HCT116 (cell line): ENCODE measurements at regions not wholly inside any gene's neighbourhood (a gene's known extent, or its start where the extent isn't known, plus 50 kb on each side); places are given as distances from the start of the nearest gene placed in this dataset.
"Not testable (repeated sequence)": the region's sequence is repeated elsewhere in the genome, so short reads cannot be mapped to it uniquely, and the experiment has no call there.

Source experiments
- ATAC-seq: fragments of 200-7000 bp; cut with Tn5 transposase; 2 replicates; pipeline ENCODE4 v1.9.1; 2020; ENCODE audit warnings: mild to moderate bottlenecking, moderate library complexity
- BruUV-seq: library from RNA; stranded (reverse); fragments of 400-500 nt; replicated peaks from 2 replicates; lab custom pipeline; 2021; lab: Mats Ljungman, UMichigan
- CTCF ChIA-PET: fragments of 300-600 bp; sonication (Branson Sonifier 250); formaldehyde crosslinking; loops from one replicate; lab custom pipeline; 2021; ENCODE audit warnings: antibody characterized with exemption; lab: Charles Lee
- POLR2A ChIA-PET: fragments of 300-600, 350-600 bp; sonication (Branson Sonifier 250); formaldehyde crosslinking; loops from one replicate; lab custom pipeline; 2021; ENCODE audit warnings: antibody characterized with exemption; lab: Charles Lee
- RAD21 ChIA-PET, 2 experiments: fragments of 300-600 bp; sonication (Branson Sonifier 250); formaldehyde crosslinking; loops; one replicate each; lab custom pipeline; 2023; ENCODE audit warnings: low total read pairs in 2 of 2; ENCODE audit not compliant: uncharacterized antibody in 2 of 2, unreplicated experiment in 2 of 2, low non-redundant PET in 1 of 2; lab: Charles Lee
- DNase-seq: peaks from one replicate; pipeline ENCODE4 v3.0.0-alpha.2; 2010; ENCODE audit warnings: low read depth, low spot score
- H2AFZ ChIP-seq: fragments of 200-600 bp; shearing (Covaris generic), sonication (generic); 2 replicates; pipeline ENCODE4 v1.6.1; 2017; ENCODE audit warnings: low read depth, mixed run types, mixed read lengths, antibody characterized with exemption, low read length; ENCODE audit not compliant: poor library complexity, severe bottlenecking
- H3K27ac ChIP-seq: 2 replicates; pipeline ENCODE4 v1.5.1; 2012; ENCODE audit warnings: low read depth, low read length
- H3K27me3 ChIP-seq: fragments of 200-600 bp; sonication (generic); 2 replicates; pipeline ENCODE4 v1.6.1; 2016; ENCODE audit warnings: mixed run types, low read length, mixed read lengths; ENCODE audit not compliant: insufficient read depth
- H3K36me3 ChIP-seq, 2 experiments: fragments of 200-500 bp in 1 of 2; fragments of 200-600 bp in 1 of 2; sonication (Bioruptor generic) in 1 of 2; sonication (generic) in 1 of 2; 2 replicates each; pipeline versions ENCODE4 v1.5.1 to v1.6.1; 2014 to 2016; ENCODE audit warnings: low read length in 2 of 2, inconsistent platforms in 1 of 2, mixed read lengths in 1 of 2, mixed run types in 1 of 2; ENCODE audit not compliant: insufficient read depth in 2 of 2, control insufficient read depth in 1 of 2
- H3K4me1 ChIP-seq, 2 experiments: fragments of 200-600 bp in 1 of 2; sonication (generic) in 1 of 2; 2 replicates each; pipeline versions ENCODE4 v1.5.1 to v1.6.1; 2012 to 2017; ENCODE audit warnings: low read length in 2 of 2, inconsistent platforms in 1 of 2, mild to moderate bottlenecking in 1 of 2, mixed read lengths in 1 of 2, mixed run types in 1 of 2, moderate library complexity in 1 of 2; ENCODE audit not compliant: insufficient read depth in 2 of 2, control insufficient read depth in 1 of 2
- H3K4me2 ChIP-seq: fragments of 200-600 bp; sonication (generic); 2 replicates; pipeline ENCODE4 v1.6.1; 2017; ENCODE audit warnings: mixed run types, low read length, mixed read lengths
- H3K4me3 ChIP-seq, 2 experiments: fragments of 200-600 bp in 1 of 2; sonication (generic) in 1 of 2; replicated peaks in 1 of 2; 2 replicates each; pipeline ENCODE4 v1.5.1; 2011 to 2016; ENCODE audit warnings: low read length in 2 of 2, control low read depth in 1 of 2, low read depth in 1 of 2, mild to moderate bottlenecking in 1 of 2, mixed read lengths in 1 of 2, mixed run types in 1 of 2
- H3K79me2 ChIP-seq: fragments of 200-600 bp; sonication (generic); 2 replicates; pipeline ENCODE4 v1.6.1; 2017; ENCODE audit warnings: mild to moderate bottlenecking, mixed run types, low read length, moderate library complexity, mixed read lengths; ENCODE audit not compliant: insufficient read depth
- H3K9ac ChIP-seq: fragments of 200-600 bp; sonication (generic); 2 replicates; pipeline ENCODE4 v1.6.1; 2016; ENCODE audit warnings: low read length, mixed read lengths
- H3K9me2 ChIP-seq: fragments of 200-600 bp; sonication (generic), shearing (Covaris generic); 2 replicates; pipeline ENCODE4 v1.6.1; 2017; ENCODE audit warnings: mixed run types, mild to moderate bottlenecking, moderate library complexity; ENCODE audit not compliant: insufficient read depth
- H3K9me3 ChIP-seq, 2 experiments: fragments of 200-500 bp in 1 of 2; fragments of 200-600 bp in 1 of 2; sonication (Bioruptor generic) in 1 of 2; sonication (generic) in 1 of 2; 2 replicates each; pipeline ENCODE4 v1.6.1; 2014 to 2017; ENCODE audit warnings: low read length in 2 of 2, mixed read lengths in 2 of 2, inconsistent platforms in 1 of 2, low read depth in 1 of 2, mild to moderate bottlenecking in 1 of 2, mixed run types in 1 of 2, moderate library complexity in 1 of 2; ENCODE audit not compliant: control insufficient read depth in 1 of 2, insufficient read depth in 1 of 2
- H4K20me1 ChIP-seq: fragments of 200-600 bp; sonication (generic), shearing (Covaris generic); 2 replicates; pipeline ENCODE4 v1.6.1; 2017; ENCODE audit warnings: mixed run types, mild to moderate bottlenecking, moderate library complexity; ENCODE audit not compliant: insufficient read depth
- CBX3 ChIP-seq: IDR thresholded peaks from 2 replicates; pipeline ENCODE4 v1.6.1; 2012; ENCODE audit warnings: low read depth
- CEBPB ChIP-seq: IDR thresholded peaks from 2 replicates; pipeline ENCODE4 v1.6.1; 2012; ENCODE audit warnings: low read depth
- CTCF ChIP-seq, 3 experiments: fragments of 200-600 bp in 1 of 3; sonication (generic) in 1 of 3; IDR thresholded peaks in 2 of 3; conservative IDR thresholded peaks in 1 of 3; 2 replicates each; pipeline ENCODE4 v1.5.1; 2012 to 2017; ENCODE audit warnings: low read depth in 2 of 3, low read length in 2 of 3, antibody characterized with exemption in 1 of 3, borderline replicate concordance in 1 of 3, control low read depth in 1 of 3, mild to moderate bottlenecking in 1 of 3, mixed read lengths in 1 of 3, mixed run types in 1 of 3, moderate library complexity in 1 of 3; ENCODE audit not compliant: insufficient read depth in 1 of 3
- MAX ChIP-seq: IDR thresholded peaks from 2 replicates; pipeline ENCODE4 v1.6.1; 2012
- SIN3A ChIP-seq: IDR thresholded peaks from 2 replicates; pipeline ENCODE4 v1.6.1; 2012; ENCODE audit warnings: low read depth
- TCF7L2 ChIP-seq: IDR thresholded peaks from 2 replicates; pipeline ENCODE4 v1.7.0; 2011; ENCODE audit warnings: borderline replicate concordance, inconsistent platforms; ENCODE audit not compliant: insufficient read depth, insufficient read length; ENCODE audit errors: extremely low read depth
- ZFX ChIP-seq: fragments of 450-650 bp; IDR thresholded peaks from 2 replicates; pipeline ENCODE4 v1.6.1; 2017
- ZNF274 ChIP-seq: fragments of 200-500 bp; sonication (Bioruptor generic); IDR thresholded peaks from 2 replicates; pipeline ENCODE4 v1.6.1; 2014; ENCODE audit warnings: mild to moderate bottlenecking, low read depth, low read length, inconsistent platforms
- intact Hi-C: fragments of 100-400 bp; cut with micrococcal nuclease; formaldehyde crosslinking; loops from 2 replicates; pipeline ENCODE4 v1.10.0; 2022

GRCh38 chr6:109912952-109913351, 65.2 kb upstream of the GPR6 start:
- Histone ChIP-seq H3K27me3 (no peaks in the 10 kb centered on the region), H3K4me2 (no peak overlapping the region), H3K36me3 (no peaks in the 10 kb centered on the region), H3K27ac (no peak overlapping the region), H3K4me3 (no peak overlapping the region), H3K79me2 (no peaks in the 10 kb centered on the region), H4K20me1 (no peaks in the 10 kb centered on the region), H3K9me2 (no peaks in the 10 kb centered on the region), H2AFZ (no peak overlapping the region), H3K4me1 (peaks cover 0 to 7% of the 10 kb centered on the region in 2 experiments; a peak in 2 of 4 replicates), H3K9me3 (no peaks in the 10 kb centered on the region), H3K9ac (no peak overlapping the region)
- POLR2A ChIA-PET = no interaction called here
- no peak for DNase-seq
- BruUV-seq = no TSS peak
- TF ChIP-seq CEBPB (no peak), ZNF274 (no peak)
- ATAC-seq = no peak
- RAD21 ChIA-PET = interaction anchor here in 1 of 2 experiments (0.6 kb wide), 1 partner anchor 131 kb away, joined by 9 read pairs; no protein-coding TSS in a partner anchor
- intact Hi-C loops = no loop called here
- CTCF ChIA-PET = no interaction called here

- H3K36me3 ChIP-seq, ATAC-seq, H3K9me2 ChIP-seq, H3K27ac ChIP-seq, intact Hi-C loops, H3K27me3 ChIP-seq, H3K9me3 ChIP-seq, RAD21 ChIA-PET, POLR2A ChIA-PET, H3K9ac ChIP-seq, H3K4me1 ChIP-seq, BruUV-seq, H2AFZ ChIP-seq, DNase-seq, H3K79me2 ChIP-seq, H4K20me1 ChIP-seq, H3K4me3 ChIP-seq, H3K4me2 ChIP-seq: not testable (repeated sequence)
- CTCF ChIA-PET = interaction anchor here (0.7 kb wide), 1 partner anchor 1815 kb away, joined by 3 read pairs; no protein-coding TSS in a partner anchor
Measured at GRCh38 chr6:109915748-109916147, 62.4 kb upstream of the GPR6 start.

- CTCF ChIA-PET = no interaction called here
Measured at GRCh38 chr6:109916759-109917158, 61.4 kb upstream of the GPR6 start.

More at GRCh38 chr6:109916759-109917158, 61.4 kb upstream of the GPR6 start:
- ATAC-seq = no peak
- ChIA-PET POLR2A (no interaction called here), RAD21 (no interaction called here)
- no peak overlapping the region for H3K9ac ChIP-seq
- intact Hi-C loops = no loop called here
- no peaks in the 10 kb centered on the region for H3K9me3 ChIP-seq
- no peaks in the 10 kb centered on the region for H3K36me3 ChIP-seq
- DNase-seq = no peak
- no peaks in the 10 kb centered on the region for H3K79me2 ChIP-seq
- H4K20me1 ChIP-seq = no peaks in the 10 kb centered on the region
- no peak overlapping the region for H3K4me2 ChIP-seq
- H2AFZ ChIP-seq = no peak overlapping the region
- no peaks in the 10 kb centered on the region for H3K9me2 ChIP-seq
- TF ChIP-seq TCF7L2 (no peak), CTCF (IDR thresholded peaks at IDR 0.05 in 2 of 3, conservative IDR thresholded peaks at IDR 0.05 in 1 of 3; ENCODE audit: borderline replicate concordance in 1 of 3, insufficient read depth in 1 of 3, low read depth in 2 of 3, low read length in 2 of 3) (no peak), CBX3 (no peak), SIN3A (no peak), MAX (no peak), ZFX (no peak)
- no TSS peak for BruUV-seq
- peaks cover 0 to 7% of the 10 kb centered on the region in 2 experiments; a peak in 2 of 4 replicates for H3K4me1 ChIP-seq
- no peak overlapping the region for H3K27ac ChIP-seq
- H3K27me3 ChIP-seq = no peaks in the 10 kb centered on the region
- H3K4me3 ChIP-seq = no peak overlapping the region
